Endothelial cell of umbilical vein (primary cell): ENCODE measurements at regions not wholly inside any gene's neighbourhood (a gene's known extent, or its start where the extent isn't known, plus 50 kb on each side); places are given as distances from the start of the nearest gene placed in this dataset.
"Not testable (repeated sequence)": the region's sequence is repeated elsewhere in the genome, so short reads cannot be mapped to it uniquely, and the experiment has no call there.

Source experiments
- CTCF ChIP-seq, 2 donors: IDR thresholded peaks; 1 replicate in 1 of 2; 2 replicates in 1 of 2; pipeline ENCODE4 v1.5.1; 2011; ENCODE audit warnings: low read length in 2 of 2, mild to moderate bottlenecking in 2 of 2, moderate library complexity in 2 of 2, control low read depth in 1 of 2, inconsistent platforms in 1 of 2, low read depth in 1 of 2; ENCODE audit not compliant: insufficient read depth in 1 of 2; ENCODE audit errors: extremely low read depth in 1 of 2
- EZH2 ChIP-seq: IDR thresholded peaks from 2 replicates; pipeline ENCODE4 v1.6.1; 2012; ENCODE audit warnings: borderline replicate concordance, low read depth, mild to moderate bottlenecking, moderate library complexity, low read length, inconsistent platforms; ENCODE audit not compliant: severe bottlenecking
- FOS ChIP-seq: IDR thresholded peaks from 2 replicates; pipeline ENCODE4 v1.6.1; 2011; ENCODE audit warnings: mild to moderate bottlenecking, low read length, moderate library complexity, borderline replicate concordance; ENCODE audit not compliant: insufficient read depth
- GATA2 ChIP-seq: IDR thresholded peaks from 2 replicates; pipeline ENCODE4 v1.7.0; 2011; ENCODE audit warnings: low read depth, mild to moderate bottlenecking, moderate library complexity, mixed read lengths, low read length; ENCODE audit not compliant: insufficient read length, insufficient read depth
- JUN ChIP-seq: IDR thresholded peaks from 2 replicates; pipeline ENCODE4 v1.6.1; 2011; ENCODE audit warnings: borderline replicate concordance, low read depth; ENCODE audit not compliant: insufficient read length, insufficient read depth
- MAX ChIP-seq: IDR thresholded peaks from 2 replicates; pipeline ENCODE4 v1.6.1; 2011; ENCODE audit not compliant: insufficient read depth, insufficient read length
- MYC ChIP-seq: IDR thresholded peaks from one replicate; pipeline ENCODE4 v1.6.1; 2011; ENCODE audit warnings: mild to moderate bottlenecking, low read depth, low read length
- POLR2A ChIP-seq: IDR thresholded peaks from 2 replicates; pipeline ENCODE4 v1.6.1; 2012; ENCODE audit warnings: low read depth, mild to moderate bottlenecking, control low read depth, low read length
- POLR2AphosphoS5 ChIP-seq: IDR thresholded peaks from 2 replicates; pipeline ENCODE4 v1.6.1; 2012; ENCODE audit warnings: low read depth, mild to moderate bottlenecking, control low read depth, low read length, moderate library complexity; ENCODE audit not compliant: insufficient read depth

- TF ChIP-seq CTCF (IDR thresholded peaks at IDR 0.05; ENCODE audit: extremely low read depth in 1 of 2, insufficient read depth in 1 of 2, low read depth in 1 of 2, low read length in 2 of 2); POLR2A; POLR2AphosphoS5; EZH2; FOS; MAX; JUN; MYC; GATA2: not testable (repeated sequence)
Observed at GRCh38 chr7:7005949-7006348, 176.4 kb upstream of the C1GALT1 start.
